CD4-positive, alpha-beta T cell treated with Interferon alpha-2 for 1 hour (primary cell): ENCODE measurements at regions not wholly inside any gene's neighbourhood (a gene's known extent, or its start where the extent isn't known, plus 50 kb on each side); places are given as distances from the start of the nearest gene placed in this dataset.

Experiments used
- DNase-seq, 2 donors: peaks; one replicate each; pipeline ENCODE4 v3.0.0-alpha.2; 2020 to 2022

DNA sequence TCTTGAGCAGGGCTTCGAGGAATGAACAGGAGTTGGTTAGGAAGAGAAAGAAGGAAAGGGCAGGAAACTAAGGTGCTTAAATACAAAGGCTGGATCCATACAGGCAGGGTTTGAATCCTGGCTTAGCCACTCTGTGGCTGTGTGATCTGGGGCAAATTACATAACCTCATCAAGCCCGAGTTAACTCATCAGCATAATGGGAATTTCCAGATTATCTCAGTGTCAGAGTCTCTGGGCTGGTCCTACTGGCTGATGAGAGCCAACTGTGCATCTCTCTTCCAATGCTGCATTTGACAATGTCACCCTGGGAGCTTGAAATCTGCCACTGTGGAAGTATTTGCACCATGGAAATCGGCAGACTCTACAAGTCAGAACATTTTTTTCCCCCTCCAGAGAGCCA is 83.8 kb upstream of the SLC6A6 start:
- no peak for DNase-seq

DNA sequence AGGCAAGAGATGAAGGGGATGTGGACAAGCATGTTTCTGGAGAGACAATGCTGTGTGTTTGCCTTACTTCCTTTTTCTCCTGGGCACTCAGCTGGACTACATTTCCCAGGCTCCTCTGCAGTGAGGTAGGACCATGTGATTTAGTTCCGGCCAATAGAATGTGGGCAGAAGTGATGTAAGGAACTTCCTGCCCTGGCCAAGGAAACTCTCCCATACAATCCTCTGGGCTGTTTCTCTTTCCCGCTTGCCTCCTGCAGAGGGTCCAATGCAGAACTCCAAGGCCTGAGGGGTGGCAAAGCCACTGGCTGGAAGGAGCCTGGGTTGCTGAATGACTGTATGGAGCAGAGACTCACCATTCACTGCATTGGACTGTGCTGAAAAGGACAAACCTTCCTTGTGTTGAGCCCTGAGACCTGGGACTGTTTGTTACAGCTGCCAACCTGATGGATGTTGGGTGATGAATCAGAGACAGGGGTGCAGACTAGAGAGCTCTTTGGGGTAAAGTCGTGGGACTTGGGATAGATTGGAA is 82.7 kb upstream of the SLC6A6 start:
- DNase-seq = peak; percentile 18 to 52

DNA sequence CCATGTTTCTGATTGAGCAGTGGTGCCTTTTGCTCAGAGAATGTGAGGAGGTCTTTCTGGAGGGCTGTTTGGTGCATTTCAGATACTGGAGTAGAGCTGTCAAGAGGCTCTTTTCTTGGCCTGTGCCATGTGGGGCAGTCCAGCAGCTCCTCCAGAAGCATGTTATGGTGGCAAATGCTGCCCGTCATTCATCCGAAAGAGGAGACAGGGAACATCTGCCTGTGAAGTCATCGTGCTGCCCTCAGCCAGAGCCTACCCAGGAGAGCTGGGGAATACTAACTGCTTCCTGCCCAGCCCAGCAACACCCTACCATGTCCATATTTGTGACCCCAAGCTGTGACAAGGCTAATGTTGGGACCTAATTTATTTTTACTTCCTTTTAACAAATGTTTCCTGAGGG is 82.2 kb upstream of the SLC6A6 start:
- DNase-seq = no peak

DNA sequence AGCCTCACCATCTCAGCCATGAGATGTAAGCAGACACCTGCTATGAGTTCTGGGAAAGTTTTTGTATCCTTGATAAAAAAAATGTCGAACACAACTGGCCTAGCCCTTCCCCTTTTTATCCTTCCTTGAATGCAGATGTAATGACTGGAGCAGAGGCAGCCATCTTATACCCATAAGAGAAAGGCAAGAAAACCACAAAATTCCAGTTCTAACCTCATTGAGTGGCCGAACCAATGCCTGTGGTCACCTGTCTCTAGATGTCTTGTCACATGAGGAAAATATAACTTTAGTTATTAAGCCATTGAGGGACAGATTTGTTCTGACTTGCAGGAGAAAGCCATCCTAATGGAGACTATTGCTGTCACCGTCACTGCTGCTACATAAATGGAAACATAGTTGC is 80.4 kb upstream of the SLC6A6 start:
- no peak for DNase-seq

DNA sequence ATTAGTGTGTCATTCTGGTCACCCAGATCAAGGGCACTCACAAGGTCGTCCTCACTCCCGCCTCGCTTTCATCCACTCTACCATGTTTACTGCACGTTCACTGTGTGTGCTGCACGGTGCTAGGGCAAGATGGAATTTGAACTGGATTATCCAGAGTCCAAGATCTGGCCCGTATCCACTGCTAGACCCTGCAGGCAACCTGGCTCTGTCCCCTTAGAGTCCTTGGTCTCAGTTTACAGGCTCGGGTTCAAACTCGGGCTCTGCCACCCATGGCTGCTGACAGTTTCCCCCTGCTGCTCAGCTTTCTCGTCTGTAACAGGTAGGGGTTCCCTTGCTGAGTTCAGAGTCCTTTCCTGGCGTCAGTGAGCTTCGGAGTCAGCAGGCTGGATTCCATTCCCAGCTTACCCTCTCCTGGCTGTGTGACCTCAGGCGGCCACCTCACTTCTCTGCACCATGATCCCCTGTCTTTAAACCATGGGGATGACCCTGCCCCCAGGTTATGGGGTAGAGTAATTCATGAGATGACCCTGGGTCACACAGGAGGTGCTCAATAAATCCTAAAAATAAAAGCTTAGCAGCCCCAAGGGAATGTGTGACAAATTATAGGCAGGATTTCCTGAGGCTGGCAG is 79.6 kb upstream of the SLC6A6 start:
- DNase-seq = no peak

DNA sequence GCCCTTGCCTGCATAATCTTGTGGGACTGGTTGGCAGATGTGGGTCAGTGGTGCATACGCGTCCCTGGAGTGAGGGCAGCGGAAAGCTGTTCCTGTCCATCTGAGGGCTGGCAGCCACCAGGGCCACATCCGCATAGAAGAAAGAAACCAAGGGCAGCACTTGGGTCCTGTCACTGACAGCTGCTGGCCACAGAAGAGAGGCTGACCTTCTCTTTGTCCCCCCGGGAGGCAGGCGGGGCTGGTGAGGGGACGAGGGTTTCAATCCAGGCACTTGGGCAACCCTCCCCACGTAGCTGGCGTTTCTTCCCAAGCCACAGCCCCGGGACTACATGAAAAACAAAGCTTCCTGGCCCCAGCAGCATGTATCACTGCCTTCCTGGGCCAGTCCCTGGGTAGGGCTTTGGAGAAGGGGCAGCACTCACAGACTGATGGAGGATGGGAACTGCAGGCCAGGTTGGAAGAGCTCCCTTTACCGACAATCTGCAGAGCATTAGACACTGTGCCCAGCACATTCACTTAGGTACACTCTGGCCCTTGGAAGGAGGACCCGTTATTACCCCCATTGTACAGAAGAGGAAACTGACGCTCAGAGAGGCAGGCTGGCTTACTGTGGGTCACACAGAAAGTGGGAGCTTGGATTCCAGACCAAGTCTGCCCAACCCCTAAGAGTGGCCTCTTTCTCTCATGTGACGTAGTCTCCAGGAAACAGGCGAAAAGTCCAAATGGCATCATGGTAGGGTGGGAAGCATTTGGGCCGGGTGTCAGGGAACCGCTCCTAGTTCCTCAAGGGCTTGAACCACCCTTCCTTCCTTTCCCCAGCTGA is 78.8 kb upstream of the SLC6A6 start:
- DNase-seq = no peak

DNA sequence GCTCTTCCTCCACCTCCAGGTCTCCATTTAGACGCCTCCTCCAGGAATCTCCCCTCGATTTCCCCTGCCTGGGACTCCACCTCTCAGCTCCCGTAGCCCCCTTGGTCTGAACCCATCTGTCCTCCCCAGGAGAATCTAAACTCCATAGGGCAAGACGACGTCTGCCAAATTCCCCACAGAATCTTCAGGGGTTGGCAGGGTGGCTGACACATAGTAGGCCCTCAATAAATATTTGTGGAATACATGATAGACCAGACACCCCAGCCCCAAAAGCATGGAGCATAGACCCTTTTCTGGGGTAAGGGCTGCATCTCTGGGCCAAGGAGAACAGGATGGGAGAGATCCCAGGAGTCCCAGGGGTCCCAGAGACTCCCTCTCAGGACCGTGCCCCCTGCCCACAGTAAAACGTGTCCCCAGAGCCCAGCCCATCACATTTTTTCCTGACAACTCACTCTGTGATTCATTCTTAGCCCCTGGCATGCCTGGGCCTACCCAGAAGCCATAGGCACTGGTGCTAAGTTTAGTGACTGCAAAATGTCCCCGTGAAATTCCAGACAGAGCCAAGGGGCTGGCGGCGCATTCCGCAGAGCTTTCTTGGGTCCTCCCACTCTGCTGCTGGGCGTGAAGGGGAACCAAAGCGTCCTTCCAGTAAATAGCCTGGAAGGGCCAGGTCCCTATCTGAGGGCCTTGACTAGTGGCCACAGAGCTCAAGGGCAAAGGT is 78.0 kb upstream of the SLC6A6 start:
- no peak for DNase-seq

DNA sequence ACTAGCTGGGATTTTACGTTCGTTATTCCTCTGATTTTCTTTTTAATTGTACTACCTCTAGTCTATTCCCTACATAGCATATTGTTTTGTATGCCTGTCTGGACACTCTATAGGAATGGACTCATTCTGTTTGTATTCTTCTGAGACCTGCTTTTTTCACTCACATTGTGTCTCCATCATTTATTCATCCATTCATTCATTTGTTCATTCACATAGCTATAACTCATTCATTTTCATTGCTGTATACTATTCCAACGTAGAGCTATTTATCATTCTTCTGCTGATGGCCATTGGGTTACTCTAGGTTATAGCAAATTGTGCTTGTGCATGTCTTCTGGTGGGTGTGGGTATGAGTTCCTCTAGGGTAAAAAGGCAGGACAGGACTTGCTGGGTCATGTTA is 74.0 kb upstream of the SLC6A6 start:
- DNase-seq = no peak

DNA sequence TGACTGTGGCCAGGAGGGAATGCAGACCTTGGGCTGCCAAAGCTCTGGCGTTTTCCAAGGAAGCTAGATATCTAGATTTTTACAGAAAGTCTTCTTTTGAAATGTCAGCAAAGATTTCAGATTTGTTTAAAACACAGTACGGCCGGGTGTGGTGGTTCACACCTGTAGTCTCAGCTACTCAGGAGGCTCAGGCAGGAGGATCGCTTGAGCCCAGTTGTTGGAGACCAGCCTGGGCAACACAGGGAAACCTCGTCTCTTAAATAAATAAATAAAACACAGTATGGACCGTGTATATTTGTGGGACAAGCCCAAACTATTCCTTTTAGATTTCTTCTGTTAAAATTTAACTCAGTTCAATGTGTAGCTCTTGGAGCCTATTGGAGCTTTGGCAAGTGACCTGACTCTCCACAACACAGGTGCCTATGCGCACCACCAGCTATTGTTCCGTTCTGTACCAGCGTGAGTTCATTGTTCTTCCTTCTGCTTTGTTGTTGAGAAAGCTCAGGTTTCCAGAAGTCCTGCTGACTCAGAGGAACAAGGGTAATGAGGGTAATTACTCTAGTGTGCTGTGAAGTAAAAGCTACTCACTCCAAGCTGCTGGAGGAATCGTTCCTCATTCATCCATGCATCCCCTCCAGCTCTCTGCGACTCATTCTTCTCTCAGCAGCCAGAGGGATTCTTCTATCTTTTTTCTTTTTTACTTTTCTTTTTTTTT is 73.1 kb upstream of the SLC6A6 start:
- no peak for DNase-seq

DNA sequence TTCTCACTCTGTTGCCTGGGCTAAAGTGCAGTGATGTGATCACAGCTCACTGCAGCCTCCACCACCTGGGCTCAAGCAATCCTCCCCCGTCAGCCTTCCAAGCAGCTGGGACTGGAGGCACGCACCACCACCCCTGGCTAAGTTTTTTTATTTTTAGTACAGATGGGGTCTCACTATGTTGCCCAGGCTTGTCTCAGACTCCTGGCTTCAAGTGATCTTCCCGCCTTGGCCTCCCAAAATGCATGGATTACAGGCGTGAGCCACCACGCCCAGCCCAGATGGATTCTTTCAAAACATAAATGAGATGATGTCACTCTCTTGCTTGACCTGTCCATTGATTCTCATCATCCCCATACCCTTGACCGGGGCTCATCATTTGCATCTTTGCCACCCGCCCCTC is 72.6 kb upstream of the SLC6A6 start:
- no peak for DNase-seq

DNA sequence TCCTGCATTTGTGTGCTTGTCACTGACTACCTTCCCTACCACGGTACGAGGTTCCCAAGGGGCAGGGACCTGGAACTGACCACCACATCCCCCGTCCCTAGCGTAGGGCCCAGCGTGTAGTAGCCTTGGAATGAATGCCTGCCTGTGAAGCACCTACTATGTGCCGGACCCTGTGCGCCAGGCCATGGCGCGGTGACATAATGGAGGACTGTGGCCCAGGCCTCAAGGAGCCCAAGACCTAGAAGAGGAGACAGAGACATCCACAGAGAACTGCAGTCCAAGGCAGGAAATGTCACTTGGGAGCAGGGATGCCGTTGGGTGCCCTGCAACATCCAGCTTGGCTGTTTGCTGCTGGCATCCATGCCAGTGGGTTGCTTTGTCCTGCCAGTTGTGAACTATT is 71.9 kb upstream of the SLC6A6 start:
- DNase-seq = no peak

DNA sequence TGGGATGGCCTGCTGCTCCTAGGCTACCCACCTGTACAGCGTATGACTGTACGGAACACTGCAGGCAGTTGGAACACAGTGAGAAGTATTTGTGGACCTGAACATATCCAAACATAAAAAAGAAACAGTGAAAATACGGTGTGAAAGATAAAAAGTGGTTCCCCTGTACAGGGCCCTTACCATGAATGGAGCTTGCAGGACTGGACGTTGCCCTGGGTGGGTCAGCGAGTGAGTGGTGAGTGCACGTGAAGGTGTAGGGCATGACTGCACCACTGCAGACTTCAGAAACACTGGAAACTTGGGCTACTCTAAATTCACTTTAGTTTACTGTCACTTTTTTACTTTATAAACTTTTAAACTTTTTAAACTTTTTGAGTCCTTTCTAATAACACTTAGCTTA is 71.2 kb upstream of the SLC6A6 start:
- DNase-seq = no peak

DNA sequence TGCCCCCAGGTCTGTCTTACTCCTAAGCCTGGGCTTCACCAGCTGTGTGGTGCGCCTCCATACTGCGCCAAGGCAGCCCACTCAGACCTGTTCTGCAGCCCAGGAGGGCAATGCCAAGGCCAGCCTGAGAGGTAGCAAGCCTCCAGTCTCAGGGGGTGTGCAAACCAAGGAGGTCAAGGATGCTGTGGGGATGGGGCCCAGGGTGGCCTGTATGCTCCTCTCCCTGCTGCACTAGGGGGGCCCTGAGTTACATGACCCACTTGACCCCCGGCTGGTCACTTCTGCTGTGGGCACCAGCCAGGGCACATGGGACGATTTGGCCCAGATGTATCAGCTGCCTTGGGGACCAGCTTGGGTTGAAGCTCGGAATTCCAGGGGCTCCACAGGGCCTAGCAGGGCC is 70.0 kb upstream of the SLC6A6 start:
- no peak for DNase-seq

DNA sequence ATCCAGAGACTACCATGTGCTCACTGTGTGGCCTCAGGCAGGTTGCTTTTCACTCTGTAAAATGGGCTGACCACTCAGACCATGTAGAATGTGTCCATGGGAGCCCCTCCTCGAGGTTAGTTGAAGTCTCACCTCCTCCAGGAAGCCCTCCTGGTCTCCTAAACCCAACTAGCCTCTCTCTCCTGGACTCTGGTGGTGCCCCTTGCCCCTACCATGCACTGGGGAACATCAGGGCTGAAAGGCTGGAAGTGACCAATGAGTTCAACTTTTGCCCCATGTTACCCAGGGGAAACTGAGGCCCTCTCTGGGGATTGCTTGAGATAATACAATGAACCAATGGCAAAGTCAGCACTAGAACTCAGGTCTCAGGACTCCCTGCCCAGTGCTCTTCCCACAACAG is 69.2 kb upstream of the SLC6A6 start:
- no peak for DNase-seq

DNA sequence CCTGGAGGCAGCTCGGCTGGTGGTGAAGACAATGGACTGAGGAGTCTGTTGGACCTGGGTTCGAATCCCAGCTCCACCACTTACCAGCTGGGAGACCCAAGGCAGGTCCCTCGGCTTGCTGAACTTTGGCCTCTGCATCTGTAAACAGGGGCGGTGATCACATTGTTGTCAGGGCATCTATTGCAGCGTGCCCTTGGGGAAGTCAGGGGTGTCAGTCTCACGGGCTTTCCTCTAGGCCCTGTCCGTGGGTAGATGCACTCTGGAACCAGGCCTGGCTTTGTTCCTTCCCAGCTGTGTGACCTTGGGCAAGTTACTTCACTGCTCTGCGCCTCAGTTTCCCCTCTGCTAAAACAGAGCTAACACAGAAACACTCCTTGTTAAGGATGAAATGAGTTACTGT is 68.8 kb upstream of the SLC6A6 start:
- no peak for DNase-seq

DNA sequence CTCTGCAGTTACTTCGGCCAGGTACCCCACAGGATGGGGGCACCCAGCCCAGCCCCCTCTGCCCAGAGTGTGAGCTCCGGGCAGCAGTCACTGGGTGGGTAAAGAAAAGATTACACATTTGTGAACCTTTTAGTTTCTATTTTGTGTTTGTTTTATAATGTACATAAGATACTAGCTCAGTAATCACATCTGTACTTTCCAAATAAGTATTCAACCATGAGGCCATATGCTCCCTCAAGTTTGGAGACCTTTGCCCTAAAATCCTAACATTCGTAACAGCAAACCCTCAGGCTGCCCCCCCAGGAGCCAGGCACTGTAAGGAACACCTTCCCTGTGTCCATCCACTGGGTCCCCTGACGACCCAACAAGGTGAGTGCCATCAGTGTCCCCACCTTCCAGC is 68.3 kb upstream of the SLC6A6 start:
- DNase-seq = no peak

DNA sequence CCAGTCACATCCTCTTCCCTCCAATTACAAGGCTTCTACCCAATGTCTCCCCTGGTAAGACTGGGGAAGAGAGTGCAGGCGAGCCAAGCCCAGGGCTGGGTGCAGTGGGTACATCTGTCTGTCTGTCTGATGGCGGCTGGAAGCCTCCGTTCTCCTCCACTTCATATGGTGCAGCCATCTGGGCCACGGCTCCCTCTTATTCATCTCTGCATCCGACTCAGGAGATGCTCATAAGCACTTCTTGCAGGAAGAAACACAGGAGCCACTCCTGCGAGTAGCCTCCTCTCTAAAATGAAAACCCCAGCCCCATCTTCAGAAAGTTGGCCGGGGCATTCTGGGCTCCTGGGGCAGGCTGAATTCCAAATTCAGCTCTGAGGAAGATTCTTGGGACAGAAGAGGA is 67.5 kb upstream of the SLC6A6 start:
- DNase-seq = no peak

DNA sequence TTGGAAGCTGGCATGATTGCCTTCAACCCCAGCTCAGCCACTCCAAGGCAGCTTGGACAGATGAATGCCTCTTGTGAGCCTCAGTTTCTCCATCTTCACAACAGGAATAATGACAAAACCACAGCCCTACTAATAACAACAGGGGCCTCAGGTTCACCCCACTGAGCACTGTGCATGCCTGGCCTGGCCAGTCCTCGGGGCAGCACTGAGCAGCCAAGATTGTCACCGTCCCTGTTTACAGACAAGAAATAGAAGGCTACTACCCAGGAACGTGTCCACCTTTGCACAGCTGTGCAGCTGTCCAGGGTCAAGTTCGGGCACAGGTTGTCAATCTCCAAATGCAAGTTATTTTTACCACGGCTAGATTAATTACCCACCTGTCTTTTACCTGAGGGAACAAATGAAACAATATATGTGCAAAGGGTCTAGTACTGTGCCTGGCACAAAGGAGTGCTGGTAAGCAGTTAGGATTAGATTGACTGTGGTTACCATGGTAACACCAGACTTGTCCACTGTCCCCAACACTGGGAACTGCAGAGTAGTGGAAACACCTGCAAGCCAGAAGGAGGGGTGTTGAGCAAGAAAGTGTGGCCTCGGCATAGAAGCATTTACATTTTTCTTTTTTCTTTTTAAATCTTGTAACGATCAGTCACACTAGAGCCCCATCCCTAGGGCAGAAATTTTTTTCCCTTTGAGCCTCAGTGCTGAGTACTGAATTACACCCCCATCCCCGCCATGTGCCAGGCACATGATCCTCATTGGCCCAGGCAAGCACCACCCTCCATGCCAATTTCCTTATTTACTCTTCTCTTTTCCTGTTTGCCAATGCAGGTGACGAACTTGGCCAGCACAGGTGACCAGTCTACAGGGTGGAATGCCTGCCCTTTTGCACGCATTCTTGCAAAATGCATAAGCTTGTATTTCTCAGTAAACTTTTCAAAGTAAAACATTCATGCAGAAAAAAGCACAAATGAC is 66.3 kb upstream of the SLC6A6 start:
- no peak for DNase-seq

DNA sequence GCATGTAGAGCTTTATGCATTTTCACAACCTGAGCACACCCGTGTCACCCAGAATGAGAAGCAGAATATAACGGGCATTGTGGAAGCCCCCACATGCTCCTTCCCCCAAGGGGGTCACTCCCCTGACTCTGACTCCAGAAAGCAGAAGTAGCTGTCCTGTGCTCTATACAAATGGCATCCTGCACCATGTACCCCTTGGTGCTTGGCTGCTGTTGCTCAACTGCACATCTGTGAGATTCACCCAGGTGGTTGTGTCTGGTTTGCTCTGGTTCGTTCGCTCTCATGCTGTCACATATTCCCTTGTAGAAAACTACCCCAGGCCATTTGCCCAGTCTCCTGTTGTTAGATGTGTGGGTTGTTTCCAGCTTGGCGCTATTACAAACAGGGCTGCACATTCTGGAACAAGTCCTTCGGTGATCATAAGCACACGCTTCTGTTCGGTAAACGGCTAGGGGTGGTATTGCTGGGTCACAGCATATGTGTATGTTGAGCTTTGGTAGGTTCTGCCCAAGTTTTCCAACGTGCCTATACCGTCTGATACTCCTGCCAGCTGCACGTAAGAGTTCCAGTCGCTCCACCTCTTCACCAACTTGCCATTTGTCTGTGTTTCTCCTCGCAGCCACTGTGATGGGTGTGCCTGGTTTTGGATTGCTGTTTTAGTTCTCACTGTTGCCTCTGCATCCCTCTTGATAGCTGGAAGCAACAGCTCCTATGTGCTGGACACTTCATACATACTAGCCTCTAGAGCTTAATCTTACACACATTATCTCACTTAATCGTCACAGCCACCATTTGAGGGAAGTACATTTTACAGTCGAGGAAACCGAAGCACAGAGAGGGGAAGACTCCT is 65.4 kb upstream of the SLC6A6 start:
- no peak for DNase-seq

DNA sequence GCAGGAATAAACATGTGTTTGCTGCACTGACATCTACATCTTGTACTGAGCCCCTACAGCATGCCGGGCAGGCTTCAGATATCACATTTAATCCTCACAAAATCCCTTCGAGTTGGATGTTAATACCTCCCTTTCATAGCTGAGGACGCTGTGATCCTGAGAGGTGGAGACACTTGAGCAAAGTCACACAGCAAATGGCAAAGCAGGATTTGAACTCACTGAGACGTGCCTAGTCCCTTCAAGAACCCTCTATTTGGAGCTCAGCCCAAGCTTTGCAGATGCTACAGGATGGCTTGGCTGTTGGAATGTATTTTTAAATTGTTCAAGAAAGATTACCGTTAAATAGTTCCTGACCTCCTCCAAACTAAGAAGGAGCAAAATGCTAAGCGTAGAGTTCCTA is 64.6 kb upstream of the SLC6A6 start:
- no peak for DNase-seq

DNA sequence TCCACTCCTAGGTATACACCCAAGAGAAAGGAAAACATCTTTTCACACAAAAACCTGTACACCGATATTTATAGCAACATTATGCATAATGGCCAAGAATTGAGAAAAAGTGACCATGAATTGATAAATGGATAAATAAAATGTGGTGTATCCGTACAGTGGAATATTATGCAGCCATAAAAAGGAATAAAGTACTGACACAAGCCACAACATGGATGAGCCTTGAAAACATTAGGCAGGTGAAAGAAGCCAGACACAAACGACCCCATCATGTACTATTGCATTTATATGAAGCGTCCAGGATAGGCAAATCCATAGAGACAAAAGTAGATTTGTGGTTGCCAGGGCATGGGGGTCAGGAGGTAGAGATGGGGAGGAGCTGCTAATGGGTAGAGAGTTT is 64.2 kb upstream of the SLC6A6 start:
- no peak for DNase-seq
